CD4-positive, alpha-beta T cell (primary cell): ENCODE measurements at regions not wholly inside any gene's neighbourhood (a gene's known extent, or its start where the extent isn't known, plus 50 kb on each side); places are given as distances from the start of the nearest gene placed in this dataset.

Source experiments
- ATAC-seq: fragments of 200-7000 bp; cut with Tn5 transposase; one replicate; pipeline ENCODE4 v1.10.0; 2022; ENCODE audit warnings: mild to moderate bottlenecking; ENCODE audit not compliant: poor library complexity
- CTCF ChIA-PET: fragments of 350-600 bp; sonication (Branson Sonifier 250); formaldehyde crosslinking; loops from one replicate; lab custom pipeline; 2021; ENCODE audit warnings: antibody characterized with exemption, inconsistent platforms; lab: Charles Lee
- POLR2A ChIA-PET: fragments of 350-600 bp; sonication (Branson Sonifier 250); formaldehyde crosslinking; loops from one replicate; lab custom pipeline; 2021; ENCODE audit warnings: antibody characterized with exemption, inconsistent platforms; lab: Charles Lee
- DNase-seq, 14 experiments: peaks; one replicate each; pipeline ENCODE4 v3.0.0-alpha.2; 2013 to 2020; ENCODE audit warnings: mixed read lengths in 2 of 14
- H3K27ac ChIP-seq, 2 donors: one replicate each; pipeline versions ENCODE4 v1.5.1 to v1.7.0; 2013; ENCODE audit warnings: low read length in 2 of 2, low read depth in 1 of 2, mild to moderate bottlenecking in 1 of 2
- H3K27me3 ChIP-seq, 2 experiments: 1 replicate in 1 of 2; 2 replicates in 1 of 2; pipeline versions ENCODE4 v1.6.1 to v1.7.0; 2013; ENCODE audit warnings: low read length in 2 of 2, control low read depth in 1 of 2, mild to moderate bottlenecking in 1 of 2, moderate library complexity in 1 of 2; ENCODE audit not compliant: insufficient read depth in 2 of 2, control insufficient read depth in 1 of 2
- H3K36me3 ChIP-seq: one replicate; pipeline ENCODE4 v1.6.1; 2013; ENCODE audit warnings: low read length, control low read depth; ENCODE audit not compliant: insufficient read depth
- H3K4me1 ChIP-seq: one replicate; pipeline ENCODE4 v1.6.1; 2013; ENCODE audit warnings: low read length, control low read depth; ENCODE audit not compliant: insufficient read depth
- H3K4me3 ChIP-seq: one replicate; pipeline ENCODE4 v1.5.1; 2013; ENCODE audit warnings: mild to moderate bottlenecking, low read length, moderate library complexity
- H3K9me3 ChIP-seq, 2 experiments: 1 replicate in 1 of 2; 2 replicates in 1 of 2; pipeline versions ENCODE4 v1.6.1 to v1.7.0; 2013; ENCODE audit warnings: low read length in 2 of 2, mild to moderate bottlenecking in 2 of 2, control low read depth in 1 of 2, moderate library complexity in 1 of 2; ENCODE audit not compliant: control insufficient read depth in 1 of 2, insufficient read depth in 1 of 2
- H3K27ac Mint-ChIP-seq: one replicate; pipeline ENCODE4 v1.8.0; 2020; ENCODE audit warnings: mixed read lengths
- H3K27me3 Mint-ChIP-seq: one replicate; pipeline ENCODE4 v1.8.0; 2021; ENCODE audit warnings: mixed read lengths
- H3K36me3 Mint-ChIP-seq: one replicate; pipeline ENCODE4 v1.8.0; 2021; ENCODE audit warnings: low read depth, mixed read lengths
- H3K4me1 Mint-ChIP-seq: one replicate; pipeline ENCODE4 v1.8.0; 2021; ENCODE audit warnings: low read depth, mixed read lengths
- H3K4me3 Mint-ChIP-seq: one replicate; pipeline ENCODE4 v1.8.0; 2020; ENCODE audit warnings: mild to moderate bottlenecking, mixed read lengths
- H3K9me3 Mint-ChIP-seq: one replicate; pipeline ENCODE4 v1.8.0; 2020; ENCODE audit warnings: mixed read lengths
- intact Hi-C, 2 experiments: fragments of 100-400 bp; cut with DNase I in 1 of 2; cut with micrococcal nuclease in 1 of 2; formaldehyde crosslinking; loops; one replicate each; pipeline versions ENCODE4 v1.15.1 to v1.9.0; 2023 to 2025; cut with DNase I, micrococcal nuclease
- TF ChIP-seq, protein P1 (sequence below): fragments of 200-600 bp; IDR thresholded peaks from one replicate; pipeline ENCODE4 v1.8.0; 2022; ENCODE audit warnings: antibody characterized with exemption, mild to moderate bottlenecking

DNA sequence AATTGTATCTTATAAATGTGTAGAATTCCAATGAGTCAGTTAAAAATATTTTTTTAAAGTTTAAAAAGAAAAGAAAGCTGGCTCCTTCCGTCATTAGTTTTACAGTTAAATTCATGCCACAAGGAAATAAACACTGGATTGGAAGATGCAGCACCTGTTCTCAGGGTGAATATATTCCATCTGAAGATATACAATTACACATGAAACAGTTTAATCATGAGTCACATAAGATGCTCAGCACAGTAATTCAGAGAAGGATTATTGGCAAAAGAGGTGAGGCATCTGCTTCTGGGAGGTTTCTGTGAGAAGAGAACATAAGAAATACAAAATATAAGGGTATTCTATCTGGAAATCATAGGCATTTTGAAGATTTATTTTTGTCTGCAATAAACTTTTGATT, 376.5 kb upstream of the SORCS1 start:
- Mint-ChIP-seq H3K36me3 (no peaks in the 10 kb centered on the region), H3K4me3 (no peak overlapping the region), H3K27me3 (no peaks in the 10 kb centered on the region), H3K4me1 (no peaks in the 10 kb centered on the region), H3K9me3 (peaks cover 8% of the 10 kb centered on the region), H3K27ac (no peak overlapping the region)
- ChIA-PET POLR2A (no interaction called here), CTCF (no interaction called here)
- no peak overlapping the region for H3K4me3 ChIP-seq
- H3K27me3 ChIP-seq, result no peaks in the 10 kb centered on the region
- TF ChIP-seq, protein P1, sequence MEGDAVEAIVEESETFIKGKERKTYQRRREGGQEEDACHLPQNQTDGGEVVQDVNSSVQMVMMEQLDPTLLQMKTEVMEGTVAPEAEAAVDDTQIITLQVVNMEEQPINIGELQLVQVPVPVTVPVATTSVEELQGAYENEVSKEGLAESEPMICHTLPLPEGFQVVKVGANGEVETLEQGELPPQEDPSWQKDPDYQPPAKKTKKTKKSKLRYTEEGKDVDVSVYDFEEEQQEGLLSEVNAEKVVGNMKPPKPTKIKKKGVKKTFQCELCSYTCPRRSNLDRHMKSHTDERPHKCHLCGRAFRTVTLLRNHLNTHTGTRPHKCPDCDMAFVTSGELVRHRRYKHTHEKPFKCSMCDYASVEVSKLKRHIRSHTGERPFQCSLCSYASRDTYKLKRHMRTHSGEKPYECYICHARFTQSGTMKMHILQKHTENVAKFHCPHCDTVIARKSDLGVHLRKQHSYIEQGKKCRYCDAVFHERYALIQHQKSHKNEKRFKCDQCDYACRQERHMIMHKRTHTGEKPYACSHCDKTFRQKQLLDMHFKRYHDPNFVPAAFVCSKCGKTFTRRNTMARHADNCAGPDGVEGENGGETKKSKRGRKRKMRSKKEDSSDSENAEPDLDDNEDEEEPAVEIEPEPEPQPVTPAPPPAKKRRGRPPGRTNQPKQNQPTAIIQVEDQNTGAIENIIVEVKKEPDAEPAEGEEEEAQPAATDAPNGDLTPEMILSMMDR, result no peak
- H3K36me3 ChIP-seq, result no peaks in the 10 kb centered on the region
- ATAC-seq (no peak), DNase-seq (no peak)
- H3K9me3 ChIP-seq, result peaks cover 0 to 18% of the 10 kb centered on the region in 2 experiments
- no peak overlapping the region for H3K27ac ChIP-seq
- no peaks in the 10 kb centered on the region for H3K4me1 ChIP-seq
- intact Hi-C loops, result no loop called here

DNA sequence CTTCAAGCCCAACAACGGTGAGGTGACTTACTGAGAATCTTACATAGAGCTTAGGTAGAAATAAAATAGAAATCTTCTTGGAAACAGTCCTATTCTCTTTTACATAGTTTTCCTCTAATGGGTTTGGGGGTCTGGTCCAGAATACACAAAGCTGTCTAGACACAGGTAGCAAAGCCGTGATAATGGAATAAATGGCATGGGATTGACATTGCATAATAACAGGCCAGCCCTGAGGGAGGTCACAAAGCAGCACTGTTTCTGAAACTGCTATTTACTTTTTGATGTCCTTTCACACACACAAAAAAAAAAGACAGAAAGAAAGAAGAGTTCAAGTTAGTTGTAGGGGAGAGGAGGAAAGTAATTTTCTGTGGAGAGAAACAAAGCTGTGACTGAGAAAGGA, 364.8 kb upstream of the SORCS1 start:
- no peak overlapping the region for H3K27ac ChIP-seq
- Mint-ChIP-seq H3K4me3 (no peak overlapping the region), H3K9me3 (peaks cover 9% of the 10 kb centered on the region), H3K27me3 (no peaks in the 10 kb centered on the region), H3K27ac (no peak overlapping the region), H3K36me3 (no peaks in the 10 kb centered on the region), H3K4me1 (no peaks in the 10 kb centered on the region)
- peaks cover 0 to 3% of the 10 kb centered on the region in 2 experiments for H3K9me3 ChIP-seq
- no peak for DNase-seq
- no peaks in the 10 kb centered on the region for H3K4me1 ChIP-seq
- no peak overlapping the region for H3K4me3 ChIP-seq
- no peaks in the 10 kb centered on the region for H3K36me3 ChIP-seq
- TF ChIP-seq, protein P1, result no peak
- CTCF ChIA-PET, result no interaction called here
- ATAC-seq, result no peak
- POLR2A ChIA-PET, result no interaction called here
- intact Hi-C loops, result no loop called here
- H3K27me3 ChIP-seq, result no peaks in the 10 kb centered on the region

DNA sequence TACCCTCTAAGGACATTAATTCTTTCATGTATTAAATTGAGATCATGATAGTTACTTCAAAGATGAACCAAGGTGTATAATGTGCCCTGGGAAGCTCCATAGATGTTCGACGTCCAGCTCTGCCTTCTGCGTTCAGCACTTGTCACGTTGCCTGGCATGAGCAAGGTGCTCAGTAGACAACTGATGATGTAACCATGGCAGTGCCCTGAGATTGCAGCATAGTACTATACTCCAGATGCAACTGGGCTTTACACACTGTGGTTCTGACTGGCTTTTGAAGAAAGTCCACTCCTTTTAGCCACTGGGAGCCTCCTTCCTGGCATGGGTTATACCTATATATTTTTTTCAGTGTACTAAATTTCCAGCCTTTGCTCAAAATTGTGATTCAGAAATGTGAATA, 355.8 kb upstream of the SORCS1 start:
- Mint-ChIP-seq H3K36me3 (no peaks in the 10 kb centered on the region), H3K4me3 (no peak overlapping the region), H3K27me3 (no peaks in the 10 kb centered on the region), H3K4me1 (no peaks in the 10 kb centered on the region), H3K9me3 (peaks cover 5% of the 10 kb centered on the region), H3K27ac (no peak overlapping the region)
- H3K9me3 ChIP-seq, result no peaks in the 10 kb centered on the region
- H3K27me3 ChIP-seq, result no peaks in the 10 kb centered on the region
- ChIA-PET CTCF (no interaction called here), POLR2A (no interaction called here)
- TF ChIP-seq, protein P1, result no peak
- intact Hi-C loops, result no loop called here
- no peaks in the 10 kb centered on the region for H3K4me1 ChIP-seq
- H3K4me3 ChIP-seq, result no peak overlapping the region
- H3K36me3 ChIP-seq, result no peaks in the 10 kb centered on the region
- ATAC-seq, result no peak
- H3K27ac ChIP-seq, result no peak overlapping the region
- no peak for DNase-seq
